Gastrocnemius medialis (tissue), 4 donors: ENCODE measurements at regions not wholly inside any gene's neighbourhood (a gene's known extent, or its start where the extent isn't known, plus 50 kb on each side); places are given as distances from the start of the nearest gene placed in this dataset.

Experiments used
- POLR2A ChIP-seq, 2 donors: fragments of 450-650 bp; IDR thresholded peaks; one replicate each; pipeline ENCODE4 v1.6.1; 2017; ENCODE audit warnings: antibody characterized with exemption in 2 of 2, mild to moderate bottlenecking in 2 of 2, moderate library complexity in 2 of 2
- TF ChIP-seq, protein P1 (sequence below), 5 experiments: fragments of 450-650 bp in 3 of 5; fragments of 200-600 bp in 2 of 5; sonication (generic) in 2 of 5; IDR thresholded peaks in 4 of 5; conservative IDR thresholded peaks in 1 of 5; 1 replicate in 4 of 5; 2 replicates in 1 of 5; pipeline ENCODE4 v1.5.1; 2016 to 2019; ENCODE audit warnings: antibody characterized with exemption in 5 of 5, mild to moderate bottlenecking in 3 of 5, moderate library complexity in 3 of 5

DNA sequence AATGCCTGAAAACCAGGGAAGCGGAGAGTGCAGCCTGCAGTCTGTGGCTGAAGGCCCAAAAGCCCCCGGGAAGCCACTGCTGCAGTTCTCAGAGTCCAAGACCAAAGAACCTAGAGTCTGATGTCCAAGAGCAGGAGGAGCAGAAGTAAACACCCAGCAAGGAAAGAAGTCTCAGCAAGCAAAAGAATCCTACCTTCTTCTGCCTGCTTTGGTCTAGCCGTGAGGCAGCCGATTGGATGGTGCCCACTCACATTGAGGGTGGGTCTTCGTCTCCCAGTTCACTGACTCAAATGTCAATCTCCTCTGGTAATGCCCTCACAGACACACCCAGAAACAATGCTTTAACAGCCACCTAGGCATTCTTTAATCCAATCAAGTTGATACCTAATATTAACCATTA is 217.5 kb downstream of the PLA2G4A start:
- no peak for TF ChIP-seq POLR2A (IDR thresholded peaks at IDR 0.05)
- TF ChIP-seq, protein P1, sequence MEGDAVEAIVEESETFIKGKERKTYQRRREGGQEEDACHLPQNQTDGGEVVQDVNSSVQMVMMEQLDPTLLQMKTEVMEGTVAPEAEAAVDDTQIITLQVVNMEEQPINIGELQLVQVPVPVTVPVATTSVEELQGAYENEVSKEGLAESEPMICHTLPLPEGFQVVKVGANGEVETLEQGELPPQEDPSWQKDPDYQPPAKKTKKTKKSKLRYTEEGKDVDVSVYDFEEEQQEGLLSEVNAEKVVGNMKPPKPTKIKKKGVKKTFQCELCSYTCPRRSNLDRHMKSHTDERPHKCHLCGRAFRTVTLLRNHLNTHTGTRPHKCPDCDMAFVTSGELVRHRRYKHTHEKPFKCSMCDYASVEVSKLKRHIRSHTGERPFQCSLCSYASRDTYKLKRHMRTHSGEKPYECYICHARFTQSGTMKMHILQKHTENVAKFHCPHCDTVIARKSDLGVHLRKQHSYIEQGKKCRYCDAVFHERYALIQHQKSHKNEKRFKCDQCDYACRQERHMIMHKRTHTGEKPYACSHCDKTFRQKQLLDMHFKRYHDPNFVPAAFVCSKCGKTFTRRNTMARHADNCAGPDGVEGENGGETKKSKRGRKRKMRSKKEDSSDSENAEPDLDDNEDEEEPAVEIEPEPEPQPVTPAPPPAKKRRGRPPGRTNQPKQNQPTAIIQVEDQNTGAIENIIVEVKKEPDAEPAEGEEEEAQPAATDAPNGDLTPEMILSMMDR (IDR thresholded peaks at IDR 0.05 in 4 of 5, conservative IDR thresholded peaks at IDR 0.05 in 1 of 5), result no peak
